H9 (cell line): ENCODE measurements at regions not wholly inside any gene's neighbourhood (a gene's known extent, or its start where the extent isn't known, plus 50 kb on each side); places are given as distances from the start of the nearest gene placed in this dataset.

Source experiments
- DNase-seq: peaks from one replicate; pipeline ENCODE4 v3.0.0-alpha.2; 2017
- H2AFZ ChIP-seq: one replicate; pipeline ENCODE4 v1.6.1; 2013; ENCODE audit warnings: mild to moderate bottlenecking, low read length, control low read depth, moderate library complexity
- H2AK5ac ChIP-seq: 2 replicates; pipeline ENCODE4 v1.6.1; 2013; ENCODE audit warnings: low read length, control low read depth, mixed read lengths; ENCODE audit not compliant: insufficient read length
- H2BK120ac ChIP-seq: one replicate; pipeline ENCODE4 v1.6.1; 2013; ENCODE audit warnings: low read depth, mild to moderate bottlenecking, low read length, control low read depth, inconsistent platforms; ENCODE audit not compliant: poor library complexity, severe bottlenecking
- H2BK12ac ChIP-seq: 2 replicates; pipeline ENCODE4 v1.6.1; 2013; ENCODE audit warnings: low read length, control low read depth, mixed read lengths, low read depth; ENCODE audit not compliant: insufficient read length
- H2BK15ac ChIP-seq: 2 replicates; pipeline ENCODE4 v1.6.1; 2013; ENCODE audit warnings: low read depth, low read length, control low read depth
- H2BK20ac ChIP-seq: one replicate; pipeline ENCODE4 v1.6.1; 2013; ENCODE audit warnings: low read depth, mild to moderate bottlenecking, low read length, control low read depth, inconsistent platforms; ENCODE audit not compliant: poor library complexity, severe bottlenecking
- H2BK5ac ChIP-seq: 2 replicates; pipeline ENCODE4 v1.6.1; 2013; ENCODE audit warnings: low read length, control low read depth, mixed read lengths; ENCODE audit not compliant: insufficient read length
- H3K14ac ChIP-seq: 2 replicates; pipeline ENCODE4 v1.6.1; 2013; ENCODE audit warnings: low read length, control low read depth; ENCODE audit not compliant: insufficient read depth
- H3K18ac ChIP-seq: 2 replicates; pipeline ENCODE4 v1.6.1; 2013; ENCODE audit warnings: low read depth, mild to moderate bottlenecking, mixed read lengths, low read length, control low read depth; ENCODE audit not compliant: insufficient read length
- H3K23ac ChIP-seq: 2 replicates; pipeline ENCODE4 v1.6.1; 2013; ENCODE audit warnings: low read length, control low read depth, mixed read lengths, low read depth; ENCODE audit not compliant: insufficient read length
- H3K23me2 ChIP-seq: 2 replicates; pipeline ENCODE4 v1.6.1; 2013; ENCODE audit warnings: low read depth, mild to moderate bottlenecking, mixed read lengths, low read length, control low read depth; ENCODE audit not compliant: insufficient read length, poor library complexity, severe bottlenecking
- H3K27ac ChIP-seq: 2 replicates; pipeline ENCODE4 v1.5.1; 2013; ENCODE audit warnings: low read length, control low read depth, mixed read lengths, low read depth; ENCODE audit not compliant: insufficient read length
- H3K27me3 ChIP-seq: 2 replicates; pipeline ENCODE4 v1.6.1; 2013; ENCODE audit warnings: low read length, control low read depth, inconsistent platforms; ENCODE audit not compliant: insufficient read depth
- H3K4ac ChIP-seq: 2 replicates; pipeline ENCODE4 v1.6.1; 2013; ENCODE audit warnings: low read depth, mild to moderate bottlenecking, control low read depth, inconsistent platforms, low read length, moderate library complexity
- H3K4me1 ChIP-seq: 2 replicates; pipeline ENCODE4 v1.6.1; 2013; ENCODE audit warnings: low read length, control low read depth, inconsistent platforms; ENCODE audit not compliant: insufficient read depth
- H3K4me2 ChIP-seq: 2 replicates; pipeline ENCODE4 v1.6.1; 2013; ENCODE audit warnings: low read length, control low read depth, mixed read lengths; ENCODE audit not compliant: insufficient read length, insufficient read depth
- H3K56ac ChIP-seq: 2 replicates; pipeline ENCODE4 v1.6.1; 2013; ENCODE audit warnings: low read depth, mild to moderate bottlenecking, mixed read lengths, low read length, control low read depth; ENCODE audit not compliant: insufficient read length
- H3K79me1 ChIP-seq: 2 replicates; pipeline ENCODE4 v1.6.1; 2013; ENCODE audit warnings: low read depth, mild to moderate bottlenecking, moderate library complexity, low read length, control low read depth, inconsistent platforms; ENCODE audit not compliant: insufficient read depth, poor library complexity, severe bottlenecking
- H3K79me2 ChIP-seq: 2 replicates; pipeline ENCODE4 v1.6.1; 2013; ENCODE audit warnings: low read length, control low read depth, inconsistent platforms; ENCODE audit not compliant: insufficient read depth
- H3K9ac ChIP-seq: 2 replicates; pipeline ENCODE4 v1.6.1; 2013; ENCODE audit warnings: low read length, control low read depth, mixed read lengths; ENCODE audit not compliant: insufficient read length; ENCODE audit errors: extremely low read depth
- H3K9me3 ChIP-seq: one replicate; pipeline ENCODE4 v1.6.1; 2013; ENCODE audit warnings: low read depth, low read length, inconsistent platforms; ENCODE audit not compliant: control insufficient read depth
- H3T11ph ChIP-seq: one replicate; pipeline ENCODE4 v1.6.1; 2013; ENCODE audit warnings: mild to moderate bottlenecking, low read length, control low read depth, inconsistent platforms
- H4K20me1 ChIP-seq: one replicate; pipeline ENCODE4 v1.6.1; 2013; ENCODE audit not compliant: control insufficient read depth, insufficient read length, insufficient read depth
- H4K5ac ChIP-seq: 2 replicates; pipeline ENCODE4 v1.6.1; 2013; ENCODE audit warnings: low read depth, mild to moderate bottlenecking, mixed read lengths, low read length, control low read depth; ENCODE audit not compliant: insufficient read length
- H4K8ac ChIP-seq: replicated peaks from 2 replicates; pipeline ENCODE4 v1.6.1; 2013; ENCODE audit warnings: low read length, control low read depth, mixed read lengths, low read depth; ENCODE audit not compliant: insufficient read length
- H4K91ac ChIP-seq: 2 replicates; pipeline ENCODE4 v1.6.1; 2013; ENCODE audit warnings: low read depth, mild to moderate bottlenecking, moderate library complexity, mixed read lengths, low read length, control low read depth; ENCODE audit not compliant: insufficient read length
- H3K27ac Mint-ChIP-seq, 3 experiments: 2 replicates in 2 of 3; 3 replicates in 1 of 3; pipeline ENCODE4 v1.8.0; 2020 to 2021; ENCODE audit warnings: mixed read lengths in 3 of 3, mild to moderate bottlenecking in 1 of 3, moderate library complexity in 1 of 3
- H3K27me3 Mint-ChIP-seq: 2 replicates; pipeline ENCODE4 v1.8.0; 2021; ENCODE audit warnings: low read depth, mild to moderate bottlenecking, moderate library complexity, mixed read lengths
- H3K36me3 Mint-ChIP-seq, 3 experiments: 2 replicates in 2 of 3; 3 replicates in 1 of 3; pipeline ENCODE4 v1.8.0; 2020 to 2021; ENCODE audit warnings: low read depth in 3 of 3, mixed read lengths in 3 of 3; ENCODE audit not compliant: insufficient read depth in 1 of 3
- H3K4me1 Mint-ChIP-seq, 2 experiments: 2 replicates each; pipeline ENCODE4 v1.8.0; 2020; ENCODE audit warnings: mixed read lengths in 2 of 2
- H3K4me3 Mint-ChIP-seq, 2 experiments: 2 replicates in 1 of 2; 3 replicates in 1 of 2; pipeline ENCODE4 v1.8.0; 2020 to 2021; ENCODE audit warnings: mild to moderate bottlenecking in 2 of 2, mixed read lengths in 2 of 2, moderate library complexity in 1 of 2
- H3K9me3 Mint-ChIP-seq, 2 experiments: 2 replicates in 1 of 2; 3 replicates in 1 of 2; pipeline ENCODE4 v1.8.0; 2020; ENCODE audit warnings: mild to moderate bottlenecking in 2 of 2, mixed read lengths in 2 of 2, moderate library complexity in 1 of 2
- CTCF ChIP-seq: fragments of 200-600 bp; sonication (generic); conservative IDR thresholded peaks from 3 replicates; pipeline ENCODE4 v1.8.0; 2021; ENCODE audit warnings: antibody characterized with exemption, mild to moderate bottlenecking
- WGBS: extraction: QIAGEN DNeasy Blood & Tissue Kit; methylation state at CpG from one replicate; pipeline ENCODE4 v1.1.7; 2013; ENCODE audit warnings: missing lambda C conversion rate, low lambda C conversion rate, mixed read lengths; ENCODE audit not compliant: insufficient read length; ENCODE audit errors: extremely low coverage; 5-methylcytosine and 5-hydroxymethylcytosine counted together

GRCh38 chr1:245059806-245060424 lies 94.9 kb upstream of the KIF26B start:
- H3K9me3 ChIP-seq, result peaks cover 1% of the 10 kb centered on the region
- TF ChIP-seq CTCF, result no peak
- no CpG with 5 or more reads among the region's 5 CpGs for WGBS
- peak overlapping the region in 2 of 3 experiments; percentile 64 to 92; a peak in 3 of 7 replicates for H3K27ac Mint-ChIP-seq
- no peak overlapping the region for H2AFZ ChIP-seq
- no peaks in the 10 kb centered on the region for H3K9me3 Mint-ChIP-seq
- no peaks in the 10 kb centered on the region for H4K20me1 ChIP-seq
- H3K4me2 ChIP-seq, result peak overlapping the region; percentile 3
- no peak overlapping the region for H2BK5ac ChIP-seq
- H2BK20ac ChIP-seq, result no peak overlapping the region
- no peak overlapping the region for H3K27ac ChIP-seq
- peaks cover 24 to 27% of the 10 kb centered on the region in 2 experiments for H3K4me1 Mint-ChIP-seq
- no peak overlapping the region for H2BK12ac ChIP-seq
- H3K14ac ChIP-seq, result no peak overlapping the region
- no peak overlapping the region for H3K18ac ChIP-seq
- no peak overlapping the region for H4K5ac ChIP-seq
- no peak overlapping the region for H3K4ac ChIP-seq
- no peaks in the 10 kb centered on the region for H3K27me3 Mint-ChIP-seq
- DNase-seq, result no peak
- H3K27me3 ChIP-seq, result no peaks in the 10 kb centered on the region
- H3T11ph ChIP-seq, result no peak overlapping the region
- H3K23me2 ChIP-seq, result no peaks in the 10 kb centered on the region
- no peak overlapping the region for H2BK120ac ChIP-seq
- H3K4me3 Mint-ChIP-seq, result peak overlapping the region; percentile 6; a peak in 1 of 5 replicates
- H3K79me2 ChIP-seq, result no peaks in the 10 kb centered on the region
- H4K91ac ChIP-seq, result no peak overlapping the region
- no peak overlapping the region for H3K56ac ChIP-seq
- peaks cover 5 to 10% (median 7%) of the 10 kb centered on the region in 3 experiments; a peak in 5 of 7 replicates for H3K36me3 Mint-ChIP-seq
- H4K8ac ChIP-seq, result no peak overlapping the region
- peaks cover 9% of the 10 kb centered on the region; the same call in 1 of the 2 replicates for H3K4me1 ChIP-seq
- no peak overlapping the region for H2AK5ac ChIP-seq
- no peak overlapping the region for H3K9ac ChIP-seq
- no peaks in the 10 kb centered on the region for H3K79me1 ChIP-seq
- H2BK15ac ChIP-seq, result no peak overlapping the region
- no peak overlapping the region for H3K23ac ChIP-seq
